ENCODE measurements at regions not wholly inside any gene's neighbourhood (a gene's known extent, or its start where the extent isn't known, plus 50 kb on each side); places are given as distances from the start of the nearest gene placed in this dataset.

DNA sequence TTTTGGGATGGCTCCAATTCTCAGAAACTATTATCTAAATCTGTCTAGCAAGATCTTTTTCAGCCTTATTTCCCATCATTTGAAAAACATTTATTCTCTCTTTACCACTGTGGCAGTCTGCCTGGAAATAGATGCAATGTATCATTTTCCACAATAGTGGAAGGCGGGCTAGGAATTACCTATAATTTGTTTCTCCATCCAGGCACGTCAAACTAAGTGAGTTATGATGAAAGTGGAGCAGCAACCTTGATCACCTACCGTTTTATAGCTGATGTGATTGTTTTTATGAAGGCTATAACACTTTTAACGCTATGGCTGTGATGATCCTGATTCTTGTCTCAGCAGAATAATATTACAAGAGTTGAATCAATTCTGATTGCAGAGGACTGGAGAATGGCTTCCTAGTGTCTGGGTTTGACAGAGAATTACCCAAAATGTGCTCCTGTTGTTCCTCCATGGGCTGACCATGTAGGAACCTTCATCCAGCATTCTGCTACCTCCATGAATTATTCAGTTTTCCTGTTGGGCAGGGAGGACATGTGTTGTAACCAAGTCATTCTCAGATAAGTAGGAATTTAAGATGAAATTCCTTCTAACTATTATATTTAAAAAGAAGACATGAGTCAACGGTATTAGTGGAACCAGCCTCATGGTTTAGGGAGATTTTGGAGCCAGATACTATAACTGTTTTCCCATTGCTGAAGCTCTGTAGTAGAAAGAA is 231.5 kb upstream of the SGO1 start:
- Histone ChIP-seq H3K27me3 (no peaks in the 10 kb centered on the region), H3K36me3 (no peaks in the 10 kb centered on the region), H3K4me3 (no peak overlapping the region), H3K27ac (no peak overlapping the region), H3K4me1 (no peaks in the 10 kb centered on the region), H3K9me3 (no peaks in the 10 kb centered on the region)
- DNase-seq (ENCODE audit: extremely low spot score in 2 of 2) = no peak
- no peak for TF ChIP-seq POLR2A (IDR thresholded peaks at IDR 0.05)
- no peak for TF ChIP-seq POLR2AphosphoS5 (IDR thresholded peaks at IDR 0.05; ENCODE audit: insufficient read depth in 1 of 2, low read depth in 1 of 2)
- no peak for TF ChIP-seq CTCF (IDR thresholded peaks at IDR 0.05)
- intact Hi-C loops (cut with DNase I) = no loop called here

DNA sequence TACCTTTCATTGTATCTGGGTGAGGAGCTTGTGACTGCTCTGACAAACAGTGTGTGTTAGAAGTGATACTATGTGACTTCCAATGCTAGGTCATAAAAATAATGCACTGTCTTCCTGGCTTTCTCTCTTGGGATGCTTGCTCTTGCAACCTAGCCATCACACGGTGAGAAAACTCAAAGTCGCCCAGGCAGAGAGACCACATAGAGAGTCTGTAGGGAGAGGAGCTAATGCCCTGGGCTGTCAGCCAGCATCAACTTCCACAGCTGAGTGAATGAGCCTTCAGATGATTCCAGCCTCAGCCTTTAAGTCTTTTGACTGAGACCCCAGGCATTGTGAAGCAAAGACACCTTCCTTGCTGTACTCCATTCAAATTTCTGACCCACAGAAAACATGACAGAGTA is 220.6 kb upstream of the SGO1 start:
- H3K4me3 ChIP-seq = no peak overlapping the region
- H3K9me3 ChIP-seq = no peaks in the 10 kb centered on the region
- intact Hi-C loops (cut with DNase I) = no loop called here
- no peak for TF ChIP-seq POLR2A (IDR thresholded peaks at IDR 0.05)
- TF ChIP-seq CTCF (IDR thresholded peaks at IDR 0.05) = no peak
- no peak for TF ChIP-seq POLR2AphosphoS5 (IDR thresholded peaks at IDR 0.05; ENCODE audit: insufficient read depth in 1 of 2, low read depth in 1 of 2)
- no peaks in the 10 kb centered on the region for H3K27me3 ChIP-seq
- peaks cover 11% of the 10 kb centered on the region for H3K4me1 ChIP-seq
- no peak overlapping the region for H3K27ac ChIP-seq
- DNase-seq (ENCODE audit: extremely low spot score in 2 of 2) = no peak
- H3K36me3 ChIP-seq = no peaks in the 10 kb centered on the region

DNA sequence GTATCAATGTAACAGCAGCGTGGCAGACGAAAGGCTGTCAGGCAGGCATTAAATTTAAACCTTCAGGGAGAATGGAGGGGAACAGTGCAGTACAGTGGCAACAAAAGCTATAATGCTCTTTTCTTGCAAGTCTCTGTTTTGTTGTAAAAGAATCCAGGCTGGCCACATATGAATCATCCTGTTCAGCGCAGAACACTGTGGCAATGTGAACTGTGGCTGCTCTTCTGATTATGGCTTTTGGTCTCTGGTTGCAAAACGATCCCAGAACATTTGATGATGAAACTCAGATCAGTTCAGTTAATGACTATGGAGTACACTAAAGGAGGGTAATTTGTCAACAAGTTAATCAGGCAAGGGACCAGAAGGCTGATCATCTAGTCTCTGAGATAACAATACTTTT is 219.7 kb upstream of the SGO1 start:
- H3K27me3 ChIP-seq = no peaks in the 10 kb centered on the region
- DNase-seq (ENCODE audit: extremely low spot score in 2 of 2) = no peak
- TF ChIP-seq POLR2AphosphoS5 (IDR thresholded peaks at IDR 0.05; ENCODE audit: insufficient read depth in 1 of 2, low read depth in 1 of 2) (no peak), CTCF (IDR thresholded peaks at IDR 0.05) (no peak), POLR2A (IDR thresholded peaks at IDR 0.05) (no peak)
- peak overlapping the region; percentile 40 for H3K27ac ChIP-seq
- no peaks in the 10 kb centered on the region for H3K36me3 ChIP-seq
- intact Hi-C loops (cut with DNase I) = no loop called here
- H3K4me3 ChIP-seq = no peak overlapping the region
- H3K4me1 ChIP-seq = peaks cover 13% of the 10 kb centered on the region
- no peaks in the 10 kb centered on the region for H3K9me3 ChIP-seq

GRCh38 chr3:20405231-20405630 is 219.2 kb upstream of the SGO1 start:
- intact Hi-C loops (cut with DNase I) = no loop called here

More at GRCh38 chr3:20405231-20405630, 219.2 kb upstream of the SGO1 start:
- no peaks in the 10 kb centered on the region for H3K27me3 ChIP-seq
- no peak for TF ChIP-seq CTCF (IDR thresholded peaks at IDR 0.05)
- TF ChIP-seq POLR2A (IDR thresholded peaks at IDR 0.05) = no peak
- TF ChIP-seq POLR2AphosphoS5 (IDR thresholded peaks at IDR 0.05; ENCODE audit: insufficient read depth in 1 of 2, low read depth in 1 of 2) = no peak
- no peak overlapping the region for H3K4me3 ChIP-seq
- no peak for DNase-seq (ENCODE audit: extremely low spot score in 2 of 2)
- H3K4me1 ChIP-seq = peaks cover 18% of the 10 kb centered on the region
- peak overlapping the region; percentile 40 for H3K27ac ChIP-seq
- no peaks in the 10 kb centered on the region for H3K9me3 ChIP-seq
- no peaks in the 10 kb centered on the region for H3K36me3 ChIP-seq

Data from vagina (tissue), 2 donors.